Breast epithelium (tissue), 3 donors: ENCODE measurements at regions not wholly inside any gene's neighbourhood (a gene's known extent, or its start where the extent isn't known, plus 50 kb on each side); places are given as distances from the start of the nearest gene placed in this dataset.

ENCODE experiments used
- CTCF ChIP-seq, 3 donors: fragments of 450-650 bp; IDR thresholded peaks; one replicate each; pipeline ENCODE4 v1.5.1; 2016 to 2017; ENCODE audit warnings: antibody characterized with exemption in 3 of 3, mild to moderate bottlenecking in 3 of 3, moderate library complexity in 3 of 3
- POLR2A ChIP-seq: fragments of 450-650 bp; IDR thresholded peaks from one replicate; pipeline ENCODE4 v1.6.1; 2016; ENCODE audit warnings: antibody characterized with exemption, mild to moderate bottlenecking, moderate library complexity
- POLR2AphosphoS5 ChIP-seq, 3 donors: sonication (generic); formaldehyde crosslinking; IDR thresholded peaks; one replicate each; pipeline ENCODE4 v1.6.1; 2017; ENCODE audit warnings: antibody characterized with exemption in 3 of 3

- TF ChIP-seq CTCF (IDR thresholded peaks at IDR 0.05) (peak in 1 of 3 donors; percentile 35), POLR2A (no peak), POLR2AphosphoS5 (IDR thresholded peaks at IDR 0.05) (no peak)
Observed at GRCh38 chr2:186256540-186256939, 229.5 kb upstream of the ZC3H15 start.
